Activated CD8-positive, alpha-beta memory T cell treated with anti-CD3 and anti-CD28 coated beads, Interleukin-2, amount 50 U/mL, for 48 hours (primary cell): ENCODE measurements at regions not wholly inside any gene's neighbourhood (a gene's known extent, or its start where the extent isn't known, plus 50 kb on each side); places are given as distances from the start of the nearest gene placed in this dataset.

Experiments
- DNase-seq: peaks from one replicate; pipeline ENCODE4 v3.0.0-alpha.2; 2020

DNA sequence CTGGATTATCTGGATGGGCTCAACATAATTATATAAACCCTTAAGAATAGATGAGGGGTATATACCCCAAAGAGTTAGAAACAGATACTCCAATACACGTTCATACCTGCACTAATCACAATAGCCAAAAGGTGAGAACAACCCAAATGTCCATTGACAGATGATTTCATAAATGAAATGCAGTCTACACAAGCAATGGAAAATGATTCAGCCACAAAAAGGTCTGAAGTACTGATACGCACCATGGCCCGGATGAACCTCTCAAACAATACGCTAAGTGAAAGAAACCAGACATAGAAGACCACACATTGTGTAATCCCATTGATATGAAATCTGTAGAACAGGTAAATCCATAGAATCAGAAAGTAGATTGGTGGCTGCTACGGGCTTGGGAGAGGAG lies 316.8 kb downstream of the LPIN1 start:
- DNase-seq = no peak

DNA sequence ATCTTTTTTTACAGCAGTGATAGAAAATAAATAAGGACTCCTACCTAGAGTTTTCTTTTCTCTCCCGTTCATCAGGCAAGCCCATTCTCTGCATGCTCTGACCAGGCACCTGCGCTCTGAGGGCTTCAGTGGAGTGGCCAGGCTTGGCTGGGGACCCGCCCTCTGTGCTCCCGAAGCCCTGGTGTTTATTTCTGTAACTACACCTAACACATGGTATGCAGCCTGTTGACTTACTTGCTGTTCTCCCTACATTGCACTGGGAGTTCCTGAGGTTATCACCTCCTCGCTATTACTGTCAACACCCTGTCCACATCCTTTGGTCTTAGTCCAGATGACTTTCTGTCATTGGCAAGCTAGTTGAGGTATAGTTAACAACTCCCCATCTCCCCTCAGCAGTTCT lies 317.7 kb downstream of the LPIN1 start:
- no peak for DNase-seq

GRCh38 chr2:12066116-12066515 lies 319.7 kb downstream of the LPIN1 start:
- no peak for DNase-seq

DNA sequence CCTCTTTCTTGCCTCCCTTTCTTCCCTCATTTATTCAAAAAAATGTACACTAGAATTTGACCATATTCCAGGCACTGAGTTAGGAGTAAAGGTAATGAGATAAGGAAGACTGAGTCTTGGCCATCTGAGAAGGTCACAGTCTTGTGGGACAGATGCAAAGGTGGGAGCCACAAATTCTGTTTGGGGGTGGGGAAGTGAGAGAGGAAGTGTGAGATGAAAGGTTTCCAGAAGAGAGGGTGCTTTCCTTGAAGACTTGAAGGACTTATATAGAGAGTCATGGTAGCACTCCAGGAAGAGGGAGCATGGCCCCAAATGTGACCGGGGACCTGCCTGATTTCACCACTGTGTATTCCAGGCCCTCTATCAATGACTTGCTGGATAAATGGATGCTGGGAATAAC lies 320.6 kb downstream of the LPIN1 start:
- DNase-seq = no peak

DNA sequence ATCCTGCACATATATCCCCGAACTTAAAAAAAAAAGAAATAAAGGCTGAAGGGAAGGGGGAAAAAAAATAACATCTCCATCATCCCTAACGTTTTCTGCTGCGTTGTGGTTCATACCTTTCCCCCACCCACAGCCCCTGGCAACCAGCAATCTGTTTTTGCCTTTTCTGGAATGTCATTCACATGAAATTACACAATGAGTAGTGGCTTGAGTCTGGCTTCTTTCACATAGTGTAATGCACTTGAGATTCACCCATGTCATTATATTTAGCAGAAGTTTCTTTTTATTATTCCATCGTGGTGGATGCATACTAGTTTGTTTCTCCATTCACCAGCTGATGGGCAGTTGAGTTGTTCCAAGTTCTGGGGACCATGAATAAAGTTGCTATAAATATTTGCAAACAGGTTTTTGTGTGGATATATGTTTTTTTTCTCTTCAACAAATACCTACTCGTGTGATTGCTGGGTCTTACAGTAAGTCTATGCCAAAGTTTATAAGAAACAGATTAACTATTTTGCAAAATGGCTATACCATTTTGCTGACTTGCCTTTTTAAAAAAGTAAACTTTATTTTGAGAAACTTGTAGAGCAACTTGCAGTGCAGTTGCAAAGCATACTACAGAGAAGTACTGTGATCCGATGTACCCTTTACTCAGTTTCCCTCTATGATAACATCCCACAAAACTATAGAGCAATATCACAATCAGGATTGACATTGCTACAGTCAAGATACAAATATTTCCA lies 322.5 kb downstream of the LPIN1 start:
- no peak for DNase-seq

DNA sequence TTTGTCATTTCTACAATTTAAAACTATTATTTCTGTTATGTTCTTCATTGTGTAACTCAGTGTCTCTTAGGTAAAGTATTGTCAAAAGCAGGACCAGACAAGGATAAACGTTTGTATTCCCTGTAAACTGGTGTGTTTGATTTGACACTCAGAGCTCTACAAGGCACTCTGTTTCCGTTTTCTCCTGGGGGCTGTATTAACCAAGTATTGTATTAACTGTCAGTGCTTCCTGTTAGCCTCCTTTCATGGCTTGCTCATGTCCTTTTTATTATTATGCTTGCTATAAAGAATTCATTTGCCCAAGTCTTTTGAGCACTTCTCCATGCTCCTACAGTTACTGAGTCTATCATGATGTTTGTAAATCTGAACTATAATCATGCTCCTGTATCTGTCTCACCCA lies 323.7 kb downstream of the LPIN1 start:
- DNase-seq = no peak

DNA sequence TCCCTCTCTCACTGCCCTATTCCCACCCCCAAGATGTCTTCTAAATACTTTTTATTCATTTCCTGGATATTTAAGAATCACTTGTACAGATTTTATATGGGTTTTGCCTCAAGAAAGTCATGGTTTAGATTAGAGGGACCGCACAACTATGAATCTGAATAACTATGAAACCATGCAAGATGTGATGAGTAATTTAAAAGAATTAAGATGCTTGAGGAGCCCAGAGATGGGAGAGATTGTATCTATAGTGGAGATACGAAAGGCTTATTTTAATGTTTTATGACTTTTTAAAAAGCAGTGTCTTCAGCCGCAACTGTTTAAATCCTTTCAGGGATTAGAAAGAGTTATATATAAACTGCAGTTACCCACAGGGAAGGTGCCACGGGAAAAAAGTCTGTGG lies 324.1 kb downstream of the LPIN1 start:
- no peak for DNase-seq

DNA sequence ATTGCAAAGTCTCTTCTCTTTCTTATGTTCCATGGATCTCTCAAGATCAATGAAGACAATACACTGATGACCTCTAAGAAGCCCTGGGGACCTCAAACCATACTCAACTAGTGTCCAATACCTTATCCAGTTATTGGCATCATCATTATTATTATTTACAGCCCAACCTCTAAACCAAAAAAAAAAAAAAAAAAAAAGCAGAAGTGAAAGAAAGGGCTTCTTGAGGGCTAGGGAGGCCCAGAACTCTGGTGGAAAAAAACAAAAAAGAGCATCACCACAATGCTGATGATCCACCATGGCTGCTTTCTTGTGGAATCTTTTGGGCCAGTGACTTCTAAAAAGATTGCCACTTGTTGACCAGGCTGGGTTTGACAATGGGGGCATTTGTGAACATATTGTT lies 324.9 kb downstream of the LPIN1 start:
- DNase-seq = no peak

DNA sequence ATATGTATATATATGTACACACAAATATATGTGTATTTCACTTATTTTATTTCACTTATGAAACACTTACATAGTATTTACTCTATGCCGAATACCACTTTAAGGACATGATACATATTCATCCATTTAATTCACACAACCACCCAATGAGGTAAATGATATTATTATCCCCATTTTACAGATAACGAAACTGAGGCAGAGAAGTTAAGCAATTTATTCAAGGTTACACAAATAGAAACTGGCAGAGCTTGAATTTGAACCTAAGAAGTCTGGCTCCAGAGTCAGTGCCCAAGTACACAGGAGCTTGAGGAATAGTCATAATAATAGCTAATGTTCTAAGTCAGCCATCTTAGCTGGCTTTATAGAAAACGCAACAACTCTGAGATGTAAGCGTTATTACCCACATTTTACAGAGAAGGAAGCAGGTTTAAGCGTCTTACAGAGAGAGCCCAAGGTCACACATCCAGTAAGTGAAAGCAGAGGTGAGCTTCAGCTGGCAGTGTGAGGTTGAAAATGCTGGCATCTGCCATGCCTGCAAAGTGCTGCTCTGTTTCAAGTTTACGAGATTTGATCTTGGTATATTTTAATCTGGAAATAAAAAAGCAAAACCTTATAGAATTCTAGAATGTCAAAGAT lies 326.9 kb downstream of the LPIN1 start:
- no peak for DNase-seq

- no peak for DNase-seq
Observed at GRCh38 chr2:12074126-12074844, 327.9 kb downstream of the LPIN1 start.

GRCh38 chr2:12074845-12075217 lies 328.4 kb downstream of the LPIN1 start:
- DNase-seq = no peak

- DNase-seq = no peak
Observed at GRCh38 chr2:12075603-12076002, 329.2 kb downstream of the LPIN1 start.

- no peak for DNase-seq
Observed at GRCh38 chr2:12076810-12077209, 330.4 kb downstream of the LPIN1 start.

DNA sequence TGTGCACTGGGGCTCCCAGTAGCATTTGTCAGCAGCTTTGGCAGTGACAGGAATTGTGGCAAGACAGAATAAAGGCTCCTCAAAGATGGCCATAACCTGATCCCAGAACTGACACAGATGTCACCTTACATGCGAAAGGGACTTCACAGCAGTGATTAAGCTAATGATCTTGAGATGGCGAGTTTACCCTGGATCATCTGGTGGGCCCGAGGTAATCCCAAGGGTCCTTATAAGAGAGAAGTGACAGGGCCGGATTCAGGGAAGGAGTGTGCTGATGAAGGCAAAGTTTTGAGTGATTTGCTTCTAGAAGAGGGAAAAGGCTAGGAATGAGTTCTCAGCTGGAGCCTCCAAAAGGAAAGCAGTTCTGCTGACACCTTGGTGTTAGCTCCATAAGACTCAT lies 333.9 kb downstream of the LPIN1 start:
- DNase-seq = no peak

GRCh38 chr2:12081481-12082210 lies 335.2 kb downstream of the LPIN1 start:
- DNase-seq = no peak

DNA sequence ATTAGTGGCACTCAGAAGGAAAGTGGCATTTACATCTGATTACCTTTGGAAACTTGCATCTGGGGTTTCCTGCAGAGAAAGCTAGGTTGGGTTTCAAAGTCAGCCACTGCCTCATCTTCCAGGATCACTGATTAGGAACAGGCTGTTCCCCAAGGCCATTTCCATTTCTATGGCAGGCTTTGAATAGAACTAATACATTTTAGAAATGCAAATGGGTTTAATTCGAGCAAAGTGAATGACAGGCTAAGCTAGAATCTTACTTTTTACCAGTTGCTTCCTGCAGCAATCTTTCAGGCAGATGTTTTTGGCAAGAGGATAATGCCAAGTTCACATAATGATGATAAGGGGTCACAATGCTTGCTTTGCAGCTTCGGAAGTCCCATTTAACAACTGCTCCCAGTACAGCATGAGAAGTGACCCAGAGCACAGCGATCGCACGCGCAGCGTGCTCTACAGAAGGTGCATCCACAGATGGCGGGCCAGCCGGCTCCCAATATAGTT lies 336.7 kb downstream of the LPIN1 start:
- no peak for DNase-seq

DNA sequence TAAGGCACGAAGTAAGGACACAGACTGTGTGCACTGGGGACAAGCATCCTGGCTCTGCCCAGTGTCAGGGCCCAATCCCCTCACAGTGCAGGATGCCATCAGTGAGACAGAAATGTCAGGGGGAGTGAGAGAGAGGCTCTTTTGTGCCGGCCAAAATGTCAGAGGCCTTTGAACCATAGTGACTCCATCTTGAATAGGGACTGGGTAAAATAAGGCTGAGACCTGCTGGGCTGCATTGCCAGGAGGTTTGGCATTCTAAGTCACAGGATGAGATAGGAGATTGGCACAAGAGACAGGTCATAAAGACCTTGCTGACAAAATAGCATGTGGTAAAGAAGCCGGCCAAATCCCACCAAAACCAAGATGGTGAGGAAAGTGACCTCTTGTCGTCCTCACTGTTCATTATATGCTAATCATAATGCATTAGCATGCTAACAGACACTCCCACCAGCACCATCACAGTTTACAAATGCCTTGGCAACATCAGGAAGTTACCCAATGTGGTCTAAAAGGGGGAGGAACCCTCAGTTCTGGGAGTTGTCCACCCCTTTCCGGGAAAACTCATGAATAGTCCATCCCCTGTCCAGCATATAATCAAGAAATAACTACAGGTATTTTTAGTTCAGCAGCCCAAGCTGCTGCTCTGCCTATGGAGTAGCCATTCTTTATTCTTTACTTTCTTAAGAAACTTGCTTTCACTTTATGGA lies 337.4 kb downstream of the LPIN1 start:
- DNase-seq = no peak

DNA sequence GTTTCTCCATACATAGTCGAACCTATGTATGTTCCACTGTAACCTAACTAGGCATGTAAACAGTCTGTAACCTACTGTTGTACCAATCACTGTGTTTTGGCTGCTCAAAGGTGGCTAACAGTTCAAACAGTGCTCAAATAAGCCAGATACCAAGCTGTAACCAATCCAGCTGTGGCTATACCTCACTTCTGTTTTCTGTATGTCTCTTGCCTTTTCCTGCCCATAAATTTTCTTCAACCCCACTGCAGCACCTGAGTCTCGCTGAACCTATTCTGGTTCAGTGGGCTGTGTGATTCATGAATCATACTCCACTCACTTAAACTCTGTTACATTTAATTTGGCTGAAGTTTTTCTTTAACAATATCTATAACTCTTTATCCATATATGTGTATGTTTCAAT lies 340.7 kb downstream of the LPIN1 start:
- DNase-seq = no peak

- no peak for DNase-seq
Observed at GRCh38 chr2:12087671-12088380, 341.4 kb downstream of the LPIN1 start.

GRCh38 chr2:12089001-12089400 lies 342.6 kb downstream of the LPIN1 start:
- no peak for DNase-seq

GRCh38 chr2:12089496-12089895 lies 343.1 kb downstream of the LPIN1 start:
- DNase-seq = no peak

GRCh38 chr2:12090072-12090471 lies 343.6 kb downstream of the LPIN1 start:
- no peak for DNase-seq
